ENCODE measurements at regions not wholly inside any gene's neighbourhood (a gene's known extent, or its start where the extent isn't known, plus 50 kb on each side); places are given as distances from the start of the nearest gene placed in this dataset.

GRCh38 chr13:87376081-87376480, 295.1 kb upstream of the SLITRK5 start:
- H3K4me3 ChIP-seq, result no peak overlapping the region
- DNase-seq (no peak), ATAC-seq (ENCODE audit: low FRiP score in 2 of 2) (no peak)
- H3K4me1 ChIP-seq, result no peaks in the 10 kb centered on the region
- 82 to 85% methylated on average over 1 of the region's 1 CpG for WGBS, 2 donors
- no peaks in the 10 kb centered on the region for H3K36me3 ChIP-seq
- no peaks in the 10 kb centered on the region for H3K9me3 ChIP-seq
- no peak overlapping the region for H3K27ac ChIP-seq
- TF ChIP-seq, protein P1, sequence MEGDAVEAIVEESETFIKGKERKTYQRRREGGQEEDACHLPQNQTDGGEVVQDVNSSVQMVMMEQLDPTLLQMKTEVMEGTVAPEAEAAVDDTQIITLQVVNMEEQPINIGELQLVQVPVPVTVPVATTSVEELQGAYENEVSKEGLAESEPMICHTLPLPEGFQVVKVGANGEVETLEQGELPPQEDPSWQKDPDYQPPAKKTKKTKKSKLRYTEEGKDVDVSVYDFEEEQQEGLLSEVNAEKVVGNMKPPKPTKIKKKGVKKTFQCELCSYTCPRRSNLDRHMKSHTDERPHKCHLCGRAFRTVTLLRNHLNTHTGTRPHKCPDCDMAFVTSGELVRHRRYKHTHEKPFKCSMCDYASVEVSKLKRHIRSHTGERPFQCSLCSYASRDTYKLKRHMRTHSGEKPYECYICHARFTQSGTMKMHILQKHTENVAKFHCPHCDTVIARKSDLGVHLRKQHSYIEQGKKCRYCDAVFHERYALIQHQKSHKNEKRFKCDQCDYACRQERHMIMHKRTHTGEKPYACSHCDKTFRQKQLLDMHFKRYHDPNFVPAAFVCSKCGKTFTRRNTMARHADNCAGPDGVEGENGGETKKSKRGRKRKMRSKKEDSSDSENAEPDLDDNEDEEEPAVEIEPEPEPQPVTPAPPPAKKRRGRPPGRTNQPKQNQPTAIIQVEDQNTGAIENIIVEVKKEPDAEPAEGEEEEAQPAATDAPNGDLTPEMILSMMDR (IDR thresholded peaks at IDR 0.05), result no peak
- no peak for TF ChIP-seq EP300 (IDR thresholded peaks at IDR 0.05)
- no peak for TF ChIP-seq POLR2A (IDR thresholded peaks at IDR 0.05)
- TF ChIP-seq POLR2AphosphoS5 (IDR thresholded peaks at IDR 0.05), result no peak
- H3K27me3 ChIP-seq, result no peaks in the 10 kb centered on the region

- no peak overlapping the region for H3K4me3 ChIP-seq
Observed at GRCh38 chr13:87384099-87384498, 287.1 kb upstream of the SLITRK5 start.

DNA sequence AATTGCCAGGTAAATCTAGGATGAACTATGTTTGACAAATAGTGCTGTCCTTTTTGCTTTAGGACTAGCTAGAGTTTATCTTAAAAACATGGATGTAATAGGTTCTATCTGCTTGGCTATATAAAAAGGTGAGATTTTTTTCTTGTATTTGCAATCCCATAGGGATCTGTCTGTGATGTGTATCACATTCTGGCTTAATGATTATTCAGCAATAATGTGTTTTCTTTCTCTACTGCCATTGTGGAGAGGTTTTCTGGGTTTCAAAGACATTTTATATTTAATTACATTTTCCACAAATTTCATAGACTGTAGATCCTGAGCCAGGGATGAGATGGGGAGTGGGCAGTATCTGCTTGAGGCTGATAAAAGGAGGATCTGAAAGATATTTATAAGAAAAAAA, 277.8 kb upstream of the SLITRK5 start:
- H3K4me3 ChIP-seq, result no peak overlapping the region
- no peaks in the 10 kb centered on the region for H3K36me3 ChIP-seq
- H3K27me3 ChIP-seq, result no peaks in the 10 kb centered on the region
- TF ChIP-seq, protein P1 (IDR thresholded peaks at IDR 0.05), result no peak
- TF ChIP-seq POLR2AphosphoS5 (IDR thresholded peaks at IDR 0.05) (no peak), POLR2A (IDR thresholded peaks at IDR 0.05) (no peak), EP300 (IDR thresholded peaks at IDR 0.05) (no peak)
- H3K9me3 ChIP-seq, result no peaks in the 10 kb centered on the region
- no peaks in the 10 kb centered on the region for H3K4me1 ChIP-seq
- DNase-seq (no peak), ATAC-seq (ENCODE audit: low FRiP score in 2 of 2) (no peak)
- no peak overlapping the region for H3K27ac ChIP-seq

More at GRCh38 chr13:87384099-87384498, 287.1 kb upstream of the SLITRK5 start:
- H3K4me1 ChIP-seq, result no peaks in the 10 kb centered on the region
- no peak overlapping the region for H3K27ac ChIP-seq
- no peak for DNase-seq
- no peaks in the 10 kb centered on the region for H3K36me3 ChIP-seq
- 90 to 94% methylated on average over 3 of the region's 3 CpGs for WGBS, 2 donors
- no peaks in the 10 kb centered on the region for H3K27me3 ChIP-seq
- no peaks in the 10 kb centered on the region for H3K9me3 ChIP-seq
- ATAC-seq (ENCODE audit: low FRiP score in 2 of 2), result no peak
- TF ChIP-seq, protein P1 (IDR thresholded peaks at IDR 0.05), result no peak
- TF ChIP-seq POLR2AphosphoS5 (IDR thresholded peaks at IDR 0.05) (no peak), POLR2A (IDR thresholded peaks at IDR 0.05) (no peak), EP300 (IDR thresholded peaks at IDR 0.05) (no peak)

DNA sequence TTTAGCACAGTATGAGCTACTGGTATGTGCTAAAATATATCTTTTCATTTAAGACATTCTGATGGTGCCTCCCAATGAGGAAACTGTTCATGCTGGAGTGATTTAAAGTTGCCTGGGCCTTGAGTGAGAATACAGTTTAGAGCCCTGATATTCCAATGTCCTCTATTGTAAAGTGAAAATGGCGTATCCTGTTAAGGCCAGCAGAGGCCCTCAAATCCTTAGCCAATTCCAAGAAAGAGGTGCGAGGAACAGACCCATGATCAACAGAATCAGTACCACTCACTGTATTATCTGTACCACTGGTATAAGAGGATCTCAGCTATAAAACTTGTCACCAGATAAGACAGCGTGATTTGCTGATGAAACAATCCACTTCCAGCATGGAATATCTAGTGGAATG, 273.1 kb upstream of the SLITRK5 start:
- ATAC-seq (ENCODE audit: low FRiP score in 2 of 2), result no peak
- H3K27ac ChIP-seq, result no peak overlapping the region
- no peaks in the 10 kb centered on the region for H3K4me1 ChIP-seq
- no peaks in the 10 kb centered on the region for H3K9me3 ChIP-seq
- no peak for DNase-seq
- 73 to 80% methylated on average over 3 of the region's 3 CpGs for WGBS, 2 donors
- H3K36me3 ChIP-seq, result no peaks in the 10 kb centered on the region
- TF ChIP-seq EP300 (IDR thresholded peaks at IDR 0.05) (no peak), POLR2A (IDR thresholded peaks at IDR 0.05) (no peak), POLR2AphosphoS5 (IDR thresholded peaks at IDR 0.05) (no peak)
- TF ChIP-seq, protein P1 (IDR thresholded peaks at IDR 0.05), result no peak
- H3K4me3 ChIP-seq, result no peak overlapping the region
- no peaks in the 10 kb centered on the region for H3K27me3 ChIP-seq

DNA sequence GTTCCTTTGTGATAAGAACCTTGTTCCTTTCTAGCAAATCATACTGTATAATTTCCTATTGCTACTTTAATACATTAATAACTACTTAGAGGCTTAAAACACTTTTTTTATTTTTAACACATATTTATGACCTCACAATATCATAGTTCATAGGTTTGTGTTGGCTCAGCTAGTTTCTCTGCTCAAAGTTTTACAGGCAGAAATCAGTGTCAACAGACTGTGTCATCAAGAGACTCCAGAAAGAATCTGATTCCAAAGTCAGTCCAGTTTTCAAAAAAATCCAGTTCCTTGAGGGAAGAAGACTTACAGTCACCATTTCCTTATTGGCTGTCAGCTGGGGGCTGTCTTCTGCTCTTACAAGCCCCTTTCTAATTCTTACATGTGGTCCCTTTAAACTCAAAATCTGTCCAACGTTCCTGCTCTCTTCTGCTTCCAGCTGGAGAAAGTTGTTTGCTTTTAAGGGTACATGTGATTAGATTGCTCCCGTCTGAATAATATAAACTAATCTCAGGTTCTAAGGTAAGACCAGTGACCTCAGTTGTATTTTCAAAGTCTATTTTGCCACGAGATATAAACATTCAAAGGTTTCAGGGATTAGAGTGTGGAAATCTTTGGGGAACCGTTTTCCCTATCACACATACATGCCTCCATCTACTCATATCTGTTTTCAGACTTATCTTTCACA, 267.3 kb upstream of the SLITRK5 start:
- Histone ChIP-seq H3K27me3 (no peaks in the 10 kb centered on the region), H3K36me3 (no peaks in the 10 kb centered on the region), H3K9me3 (no peaks in the 10 kb centered on the region), H3K27ac (no peak overlapping the region), H3K4me1 (no peaks in the 10 kb centered on the region), H3K4me3 (no peak overlapping the region)
- no peak for ATAC-seq (ENCODE audit: low FRiP score in 2 of 2)
- TF ChIP-seq POLR2AphosphoS5 (IDR thresholded peaks at IDR 0.05), result no peak
- TF ChIP-seq, protein P1 (IDR thresholded peaks at IDR 0.05), result no peak
- no peak for TF ChIP-seq EP300 (IDR thresholded peaks at IDR 0.05)
- no peak for TF ChIP-seq POLR2A (IDR thresholded peaks at IDR 0.05)
- no peak for DNase-seq
- WGBS, 2 donors, result 16 to 18% methylated on average over 4 of the region's 4 CpGs
